CD4-positive, alpha-beta T cell treated with Interferon alpha-2 for 1 hour (primary cell): ENCODE measurements at regions not wholly inside any gene's neighbourhood (a gene's known extent, or its start where the extent isn't known, plus 50 kb on each side); places are given as distances from the start of the nearest gene placed in this dataset.

Source experiments
- DNase-seq, 2 donors: peaks; one replicate each; pipeline ENCODE4 v3.0.0-alpha.2; 2020 to 2022

DNA sequence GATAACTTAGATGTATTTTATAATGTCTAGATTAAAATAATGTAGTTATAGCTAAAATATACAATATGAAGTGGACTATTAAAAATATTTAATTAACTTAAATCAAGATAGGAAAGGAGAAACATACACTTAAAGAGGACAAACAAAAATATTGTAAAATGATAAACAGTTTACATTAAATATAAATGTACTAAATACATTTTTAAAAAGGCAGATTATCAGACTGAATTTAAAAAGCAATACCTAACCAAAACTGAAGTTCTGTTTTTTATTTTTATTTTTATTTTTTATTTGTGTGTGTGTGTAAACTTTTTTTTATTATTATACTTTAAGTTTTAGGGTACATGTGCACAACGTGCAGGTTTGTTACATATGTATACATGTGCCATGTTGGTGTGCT, 811.6 kb upstream of the INTU start:
- DNase-seq = no peak

DNA sequence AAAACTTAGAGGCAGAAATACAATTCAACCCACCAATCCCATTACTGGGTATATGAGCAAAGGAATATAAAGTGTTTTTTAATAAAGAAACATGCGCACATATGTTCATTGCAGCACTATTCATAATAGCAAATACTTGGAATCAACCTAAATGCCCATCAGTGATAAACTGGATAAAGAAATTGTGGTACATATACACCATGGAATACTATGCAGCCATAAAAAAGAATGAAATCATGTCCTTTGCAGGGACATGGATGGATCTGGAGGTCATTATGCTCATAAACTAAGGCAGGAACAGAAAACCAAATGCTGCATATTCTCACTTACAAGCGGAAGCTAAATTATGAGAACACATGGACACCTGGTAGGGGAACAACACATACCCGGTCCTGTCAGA, 807.7 kb upstream of the INTU start:
- DNase-seq = no peak

DNA sequence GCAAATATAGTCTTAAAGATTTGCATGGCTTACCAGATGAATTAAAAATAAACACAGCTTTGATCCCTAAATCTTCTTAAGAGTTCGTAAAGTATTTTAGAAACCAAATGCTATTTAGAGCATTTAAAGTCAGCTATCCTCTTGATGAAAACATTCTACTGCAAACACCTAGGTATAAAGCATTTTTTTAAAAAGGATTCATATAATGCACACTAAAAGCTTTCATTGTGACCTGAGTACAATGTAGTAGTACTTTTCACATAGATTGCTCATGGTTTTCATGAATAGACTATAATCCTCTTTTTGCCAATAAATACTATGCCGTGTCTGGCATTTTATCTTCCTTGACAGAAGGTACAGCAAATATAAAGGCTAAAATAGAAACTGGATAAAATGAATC, 805.1 kb upstream of the INTU start:
- DNase-seq = no peak

DNA sequence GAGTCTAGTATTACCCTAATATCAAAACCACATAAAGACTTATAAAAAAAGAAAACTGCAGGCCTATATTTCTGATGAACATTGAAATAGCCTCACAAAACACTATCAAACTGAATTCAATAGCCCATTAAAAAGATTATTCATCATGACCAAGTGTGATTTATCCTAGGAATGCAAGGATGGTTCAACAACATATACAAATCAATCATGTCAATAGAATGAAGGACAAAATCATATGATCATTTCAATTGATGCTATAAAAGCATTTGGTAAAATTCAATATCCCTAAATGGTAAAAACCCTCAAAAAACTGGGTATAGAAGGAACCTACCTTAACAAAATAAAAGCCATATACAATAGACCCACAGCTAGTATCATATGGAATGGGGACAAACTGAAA, 797.9 kb upstream of the INTU start:
- DNase-seq = no peak

DNA sequence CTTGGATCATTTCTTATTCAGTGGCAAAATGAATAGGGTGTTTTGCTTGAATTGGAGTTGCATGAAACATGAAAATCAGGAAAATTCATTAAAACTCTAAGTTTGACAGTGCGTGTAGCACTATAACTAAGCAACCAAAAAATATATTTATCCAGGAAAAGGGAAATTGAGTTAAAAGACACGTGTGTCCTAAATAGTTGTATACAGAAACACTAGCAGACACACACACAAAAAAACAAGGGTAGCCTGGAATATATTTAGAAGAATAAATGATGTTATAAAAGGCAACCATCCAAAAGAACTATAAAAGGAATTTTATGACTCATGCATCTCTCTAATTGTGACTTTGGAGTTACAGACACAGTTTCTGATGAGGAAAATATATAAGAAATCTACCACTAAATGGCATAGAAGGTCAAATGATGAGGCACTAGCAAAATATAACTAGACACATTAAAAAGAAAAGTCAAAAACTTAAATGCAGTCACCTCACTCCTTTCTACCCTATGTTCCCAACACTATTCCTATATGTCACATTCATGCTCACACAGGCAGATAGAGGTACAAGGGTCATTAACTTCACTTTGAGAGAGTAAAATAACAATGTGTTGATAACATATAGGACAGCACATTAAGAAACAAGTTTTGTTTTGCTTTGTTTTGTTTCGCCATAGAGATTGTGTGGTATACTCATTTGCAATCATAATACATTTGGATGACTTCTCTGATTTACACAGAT, 793.6 kb upstream of the INTU start:
- DNase-seq = no peak

DNA sequence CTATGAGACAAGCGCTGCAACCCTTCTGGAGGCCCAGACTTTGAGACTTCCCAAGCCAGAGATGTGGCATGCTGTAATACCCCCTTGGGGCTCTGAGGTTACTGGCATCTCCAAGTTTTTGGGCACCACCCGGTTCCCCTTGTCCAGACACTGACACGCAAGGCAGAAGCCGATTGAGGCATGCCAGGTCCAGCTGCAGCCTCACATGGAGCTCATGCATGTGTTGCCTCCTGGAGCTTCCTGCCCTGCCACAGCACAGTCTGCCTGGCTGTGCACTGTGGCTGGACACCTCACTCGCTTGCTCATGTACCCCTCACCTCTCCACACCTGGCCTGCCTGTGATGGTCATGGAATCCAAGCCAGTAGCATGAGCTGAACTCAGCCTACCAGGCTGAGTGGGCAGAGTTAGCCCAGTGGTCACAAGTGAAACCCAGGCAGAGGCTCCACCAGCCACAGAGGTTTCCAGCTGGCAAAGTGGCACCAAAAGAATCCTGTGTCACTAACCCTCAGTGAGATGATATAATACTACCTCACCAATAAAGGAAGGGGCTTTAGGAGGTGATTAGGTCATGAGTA, 789.2 kb upstream of the INTU start:
- no peak for DNase-seq

DNA sequence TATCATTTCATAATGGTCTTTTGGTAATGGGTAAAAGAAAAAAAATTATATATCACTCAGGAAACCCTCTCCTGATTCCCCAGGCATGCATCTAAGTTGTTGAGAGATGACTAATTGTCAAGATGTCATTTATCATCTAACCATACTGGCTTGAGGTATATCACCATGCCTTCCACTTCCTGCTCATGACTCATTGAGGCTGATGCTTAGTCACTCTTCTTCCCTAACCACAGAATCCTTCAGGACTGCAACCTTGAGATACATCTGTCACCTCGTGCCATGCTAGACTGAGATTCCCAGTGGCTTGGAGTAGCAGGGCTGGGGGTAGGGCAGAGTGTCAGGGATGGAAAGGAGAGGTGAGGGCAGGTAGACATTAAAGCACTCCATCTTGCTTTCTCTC, 782.5 kb upstream of the INTU start:
- no peak for DNase-seq

DNA sequence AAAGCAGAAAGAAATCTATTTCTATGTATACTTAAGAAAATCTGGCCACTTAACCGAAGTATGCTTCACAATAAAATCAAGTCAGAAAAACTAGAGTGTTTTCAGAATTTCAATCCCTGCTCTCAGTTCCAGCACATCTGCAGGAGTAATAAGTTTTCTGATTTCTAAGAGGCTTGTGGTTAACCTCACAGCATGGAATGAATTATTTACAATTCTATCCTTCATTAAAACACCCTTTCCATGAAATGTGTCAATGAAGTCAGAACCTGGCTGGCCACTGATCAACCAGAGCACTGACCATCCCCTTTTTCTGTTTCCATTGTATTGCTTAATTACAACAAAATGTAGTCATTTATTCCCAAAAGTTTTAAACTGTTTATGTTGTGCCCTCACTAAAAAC, 781.4 kb upstream of the INTU start:
- no peak for DNase-seq

DNA sequence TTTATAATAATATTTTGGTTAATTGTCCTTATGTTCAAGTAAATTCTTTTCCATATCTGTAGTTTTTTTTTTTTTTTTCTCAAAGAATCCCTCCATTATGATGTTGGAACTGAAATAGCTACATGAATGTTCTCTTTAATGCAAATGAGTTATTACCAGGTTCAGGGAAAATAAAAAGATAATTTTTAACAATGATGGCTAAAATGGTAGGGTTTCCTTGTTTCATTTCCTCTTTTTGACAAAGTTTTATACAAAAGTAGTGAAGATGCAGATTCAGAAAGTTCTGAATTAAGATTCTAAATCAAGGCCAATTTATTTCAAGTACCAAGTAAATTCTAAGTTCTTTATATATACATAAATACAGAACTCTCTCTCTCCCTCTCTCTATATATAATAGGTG, 779.0 kb upstream of the INTU start:
- no peak for DNase-seq

DNA sequence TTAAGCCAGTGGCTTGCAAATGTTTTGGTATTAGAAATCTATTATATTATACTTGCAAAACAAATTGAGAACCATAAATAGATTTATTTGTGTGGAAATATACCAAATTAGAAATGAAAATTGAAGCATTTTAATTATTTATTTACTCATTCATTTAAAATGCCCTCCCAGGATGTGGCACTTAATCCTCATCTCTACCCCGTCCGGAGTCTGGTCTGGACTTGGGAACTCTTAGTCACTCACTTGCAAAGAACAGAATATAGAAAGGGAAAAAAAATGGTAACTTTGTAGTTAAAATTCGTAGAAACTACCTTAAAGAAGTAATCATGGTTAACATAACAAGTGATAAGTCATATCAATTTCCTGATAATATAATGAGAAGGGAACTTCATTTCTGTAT, 775.9 kb upstream of the INTU start:
- DNase-seq = no peak

DNA sequence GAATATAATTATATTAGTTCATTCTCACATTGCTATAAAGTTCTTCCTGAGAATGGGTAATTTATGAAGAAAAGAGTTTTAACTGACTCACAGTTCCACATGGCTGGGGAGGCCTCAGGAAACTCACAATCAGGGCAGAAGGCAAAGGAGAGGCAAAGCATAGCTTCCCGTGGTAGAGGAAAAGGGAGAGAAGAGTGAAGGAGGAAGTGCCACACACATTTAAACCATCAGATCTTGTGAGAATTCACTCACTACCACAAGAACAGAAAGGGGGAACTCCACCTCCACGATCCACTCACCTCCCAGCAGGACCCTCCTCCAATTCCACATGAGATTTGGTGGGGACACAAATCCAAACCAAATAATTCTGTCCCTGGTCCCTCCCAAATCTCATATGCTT, 773.4 kb upstream of the INTU start:
- no peak for DNase-seq

DNA sequence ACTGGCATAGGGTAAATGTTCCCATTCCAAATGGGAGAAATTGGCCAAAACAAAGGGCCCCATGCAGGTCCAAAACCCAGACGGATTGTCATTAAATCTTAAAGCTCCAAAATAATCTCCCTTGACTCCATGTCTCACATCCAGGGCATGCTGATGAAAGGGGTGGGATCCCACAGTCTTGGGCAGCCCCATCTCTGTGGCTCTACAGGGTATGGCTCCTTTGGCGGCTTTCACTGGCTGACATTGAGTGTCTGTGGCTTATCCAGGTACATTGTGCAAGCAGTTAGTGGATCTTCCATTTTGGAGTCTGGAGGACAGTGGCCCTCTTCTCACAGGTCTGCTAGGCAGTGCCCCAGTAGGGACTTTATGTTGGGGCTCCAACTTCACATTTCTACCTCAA, 772.9 kb upstream of the INTU start:
- DNase-seq = no peak

DNA sequence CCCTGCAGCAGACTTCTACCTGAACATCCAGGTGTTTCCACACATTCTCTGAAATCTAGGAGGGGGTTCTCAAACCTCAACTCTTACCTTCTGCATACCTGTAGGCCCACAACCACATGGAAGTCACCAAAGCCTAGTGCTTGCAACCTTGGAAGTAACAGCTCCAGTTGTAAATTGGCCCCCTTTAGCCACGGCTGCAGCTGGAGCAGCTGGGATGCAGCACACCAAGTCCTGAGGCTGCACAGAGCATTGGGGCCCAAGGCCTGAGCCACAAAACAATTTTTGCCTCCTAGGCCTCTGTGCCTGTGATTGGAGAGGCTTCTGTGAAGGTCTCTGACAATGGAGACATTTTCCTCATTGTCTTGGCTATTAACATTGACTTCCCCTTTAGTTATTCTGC, 772.4 kb upstream of the INTU start:
- DNase-seq = no peak

DNA sequence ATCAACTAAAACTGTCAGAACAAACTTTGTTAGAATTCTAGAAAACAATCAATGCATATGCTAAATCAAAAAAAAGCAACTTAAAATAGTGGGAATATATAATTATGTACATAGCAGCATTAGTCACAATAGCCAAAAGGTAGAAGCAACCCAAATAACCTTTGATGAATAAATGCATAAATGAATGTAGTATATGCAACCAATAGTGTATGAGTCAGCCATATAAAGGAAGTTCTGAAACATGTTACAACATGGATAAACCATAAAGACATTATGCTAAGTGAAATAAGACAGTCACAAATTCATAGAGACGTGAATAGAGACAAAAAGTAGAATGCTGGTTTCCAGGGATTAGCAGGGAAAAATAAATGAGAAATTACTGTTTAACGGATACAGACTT, 762.8 kb upstream of the INTU start:
- no peak for DNase-seq

DNA sequence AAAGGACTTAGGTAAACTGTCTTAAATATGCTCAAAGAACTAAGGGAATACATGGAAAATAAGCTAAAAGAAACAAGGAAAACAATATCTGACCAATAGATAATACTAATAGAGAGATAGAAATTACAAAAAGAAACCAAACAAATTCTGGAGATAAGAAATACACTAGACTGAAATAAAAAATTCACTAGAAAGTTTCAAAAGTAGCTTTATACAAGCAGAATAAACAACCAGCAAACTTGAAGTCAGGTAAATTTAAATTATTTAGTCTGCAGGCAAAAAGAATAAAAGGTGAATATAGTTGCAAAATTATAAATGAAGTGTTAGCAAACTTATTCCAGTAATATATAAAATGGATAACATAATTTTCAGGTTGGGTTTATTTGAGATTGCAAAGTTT, 760.9 kb upstream of the INTU start:
- no peak for DNase-seq

DNA sequence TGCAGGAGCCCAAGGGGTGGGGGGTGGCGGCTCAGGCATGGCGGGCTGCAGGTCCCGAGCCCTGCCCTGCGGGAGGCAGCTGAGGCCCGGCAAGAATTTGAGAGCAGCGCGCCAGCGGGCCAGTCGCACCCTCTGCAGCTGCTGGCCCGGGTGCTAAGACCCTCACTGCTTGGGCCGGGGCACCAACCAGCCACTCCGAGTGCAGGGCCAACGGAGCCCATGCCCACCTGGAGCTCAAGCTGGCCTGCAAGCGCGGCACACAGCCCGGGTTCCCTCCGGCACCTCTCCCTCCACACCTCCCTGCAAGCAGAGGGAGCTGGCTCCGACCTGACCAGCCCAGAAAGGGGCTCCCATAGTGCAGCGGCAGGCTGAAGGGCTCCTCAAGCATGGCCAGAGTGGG, 758.2 kb upstream of the INTU start:
- no peak for DNase-seq

DNA sequence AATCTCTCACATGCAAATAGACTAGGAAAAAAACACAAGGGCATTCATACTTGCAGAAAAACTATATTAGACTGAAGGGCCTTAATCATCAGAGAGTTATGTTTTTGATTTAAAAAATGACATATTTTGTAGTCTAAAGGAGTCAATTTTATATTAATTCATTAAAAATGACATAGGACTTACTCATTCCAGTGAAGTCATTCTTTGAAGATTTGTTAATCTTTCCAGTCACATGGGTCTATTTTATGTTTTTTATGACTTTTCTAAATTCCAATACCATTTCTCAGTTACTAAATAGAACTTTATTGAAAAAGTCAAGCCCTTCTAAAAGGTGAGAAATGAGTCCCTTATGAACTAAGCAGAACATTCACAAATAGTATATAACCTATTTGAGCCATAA, 743.8 kb upstream of the INTU start:
- DNase-seq = no peak

DNA sequence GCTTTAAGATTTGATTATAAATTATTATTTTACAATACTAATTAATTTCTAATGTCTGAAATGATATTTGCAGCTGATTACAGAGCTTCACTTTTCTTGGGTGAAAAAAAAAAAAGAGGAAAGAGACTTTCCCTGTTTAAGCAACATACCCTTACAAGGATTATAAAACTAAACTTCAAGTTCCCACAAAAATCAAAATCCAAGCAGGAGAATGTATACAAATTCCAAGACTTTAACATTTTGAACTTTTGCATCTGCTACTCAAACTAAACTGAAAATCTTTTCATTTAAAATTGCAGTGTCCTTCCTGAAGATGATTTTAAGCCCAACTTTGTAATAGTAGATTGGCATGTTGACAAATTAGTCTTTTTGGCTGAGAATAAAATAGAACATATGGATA, 742.4 kb upstream of the INTU start:
- DNase-seq = no peak

DNA sequence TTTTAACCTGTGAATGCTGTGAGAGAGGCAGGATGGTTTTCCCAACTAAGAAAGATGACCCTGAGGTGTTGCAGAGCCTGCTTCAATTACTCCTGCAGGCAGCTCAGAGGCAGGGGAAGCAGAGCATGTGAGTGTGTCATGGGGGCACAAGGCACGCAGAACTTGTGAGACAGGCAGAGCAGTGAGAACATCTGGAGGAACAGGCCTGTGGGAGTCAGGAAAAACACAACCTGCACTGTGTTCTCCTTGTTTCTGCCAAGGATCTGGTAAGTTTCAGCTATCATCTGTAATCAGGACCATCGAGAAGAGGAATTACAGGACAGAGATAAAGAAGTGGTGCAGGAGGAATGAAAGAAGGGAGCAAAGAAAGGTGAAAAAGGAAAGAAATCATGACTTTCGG, 741.8 kb upstream of the INTU start:
- no peak for DNase-seq

DNA sequence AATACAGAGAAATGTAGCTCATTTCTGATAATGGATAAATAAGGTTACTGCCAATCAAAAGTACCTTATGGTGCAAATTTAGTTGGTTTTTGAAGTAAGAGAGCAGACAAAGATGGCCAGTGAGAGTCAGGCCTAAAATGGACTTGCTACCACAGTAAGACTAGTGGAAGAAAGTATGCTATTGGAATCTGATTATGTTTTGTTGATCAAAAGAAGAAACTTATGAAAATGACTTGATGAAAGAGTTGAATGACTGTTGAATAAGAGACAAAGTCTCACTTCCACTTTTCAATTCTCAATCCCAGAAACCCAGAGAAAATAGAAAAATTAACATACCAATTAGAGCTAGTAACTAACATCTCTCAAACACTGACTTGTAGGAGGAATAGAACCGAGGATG, 737.8 kb upstream of the INTU start:
- no peak for DNase-seq

DNA sequence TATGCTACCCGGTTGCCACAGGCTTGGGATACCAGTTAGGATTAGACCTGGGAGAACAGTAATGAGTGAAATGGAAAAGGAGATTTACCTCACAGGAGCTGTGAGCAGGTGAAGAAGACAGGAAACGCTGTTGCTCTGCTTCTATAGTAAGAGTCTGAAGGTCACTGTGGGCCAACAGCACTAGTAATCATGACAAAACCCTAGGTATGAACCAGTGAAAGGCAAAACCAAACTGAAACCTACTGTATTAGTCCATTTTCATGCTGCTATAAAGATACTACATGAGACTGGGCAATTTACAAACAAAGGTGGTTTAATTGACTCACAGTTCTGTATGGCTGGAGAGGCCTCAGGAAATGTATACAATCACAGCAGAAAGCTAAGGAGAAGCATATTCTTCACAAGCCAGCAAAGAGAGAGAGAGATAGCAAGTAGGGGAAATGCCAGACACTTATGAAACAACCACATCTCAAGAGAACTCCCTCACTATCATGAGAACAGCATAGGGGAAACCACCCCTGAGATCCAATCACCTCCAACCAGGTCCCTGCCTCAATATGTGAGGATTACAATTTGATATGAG, 736.7 kb upstream of the INTU start:
- no peak for DNase-seq

DNA sequence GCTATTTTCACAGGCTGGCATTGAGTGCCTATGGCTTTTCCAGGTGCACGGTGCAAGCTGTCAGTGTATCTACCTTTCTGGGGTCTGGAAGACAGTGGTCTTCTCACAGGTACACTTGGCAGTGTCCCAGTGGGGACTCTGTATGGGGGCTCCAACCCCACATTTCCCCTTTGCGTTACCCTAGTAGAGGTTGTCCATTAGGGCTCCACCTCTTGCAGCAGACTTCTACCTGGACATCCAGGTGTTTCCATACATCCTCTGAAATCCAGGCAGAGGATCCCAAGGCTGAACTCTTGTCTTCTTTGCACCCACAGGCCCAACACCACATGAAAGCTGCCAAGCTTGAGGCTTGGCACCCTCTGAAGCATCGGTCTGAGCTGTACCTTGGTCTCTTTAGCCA, 735.7 kb upstream of the INTU start:
- no peak for DNase-seq

DNA sequence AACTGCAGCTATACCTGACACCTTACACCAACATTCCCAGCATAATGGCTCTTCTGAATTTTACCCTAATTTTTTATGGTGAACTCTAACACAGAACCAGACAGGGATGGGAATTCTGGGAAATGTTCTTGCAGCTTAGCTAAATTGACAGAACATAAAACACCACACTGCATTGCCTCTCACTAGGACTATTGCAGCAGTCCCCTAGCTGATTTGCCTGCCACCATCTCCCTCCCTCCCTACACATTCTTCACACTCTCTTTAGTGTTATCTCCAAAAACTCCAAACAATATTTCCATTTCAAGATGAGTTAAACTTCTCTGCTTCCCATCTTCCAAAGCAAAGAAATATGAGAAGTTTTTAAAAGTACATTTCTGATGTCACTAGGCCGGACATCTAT, 733.9 kb upstream of the INTU start:
- DNase-seq = no peak

DNA sequence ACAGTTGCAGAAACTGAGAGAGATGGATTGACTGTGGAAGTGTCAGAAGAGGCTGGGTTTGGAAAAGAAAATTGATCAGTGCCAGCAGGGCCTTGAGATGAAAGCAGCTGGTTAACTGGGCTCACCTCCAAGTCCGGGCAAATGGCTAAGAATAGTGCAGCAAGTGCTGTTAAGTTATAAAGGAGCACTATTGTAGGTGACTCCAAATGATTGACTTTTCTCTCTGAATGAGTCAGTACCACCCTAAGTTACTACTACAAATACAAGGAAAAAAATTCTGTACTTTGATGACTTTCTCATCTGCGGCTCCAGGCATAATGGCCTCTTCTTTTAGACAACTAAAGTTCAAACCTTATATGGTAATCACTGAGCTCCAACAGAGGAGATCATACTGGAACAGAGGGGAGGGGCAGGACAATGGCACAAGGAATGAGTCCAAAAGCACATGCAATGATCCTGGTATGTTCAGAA, 733.4 kb upstream of the INTU start:
- DNase-seq = no peak

DNA sequence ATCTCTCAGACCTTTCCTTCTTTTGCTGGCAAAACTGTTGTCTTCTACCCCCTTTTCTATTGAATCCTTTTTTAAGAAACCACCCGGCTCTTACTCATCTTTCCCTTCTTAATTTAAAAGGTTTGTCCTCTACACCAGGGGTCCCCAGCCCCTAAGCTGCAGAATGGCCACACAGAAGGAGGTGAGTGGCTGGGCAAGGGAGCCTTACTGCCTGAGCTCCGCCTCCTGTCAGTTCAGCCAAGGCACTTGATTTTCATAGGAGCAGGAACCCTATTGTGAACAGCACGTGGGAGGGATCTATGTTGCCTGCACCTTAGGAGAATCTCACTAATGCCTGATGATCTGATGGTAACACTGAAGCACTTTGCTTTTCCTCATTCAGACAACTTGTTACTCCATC, 726.3 kb upstream of the INTU start:
- DNase-seq = no peak
